PFSK-1 (cell line): ENCODE measurements at regions not wholly inside any gene's neighbourhood (a gene's known extent, or its start where the extent isn't known, plus 50 kb on each side); places are given as distances from the start of the nearest gene placed in this dataset.

Source experiments
- FOXP2 ChIP-seq: optimal IDR thresholded peaks from 2 replicates; pipeline ENCODE3; 2011; ENCODE audit warnings: borderline replicate concordance, control low read depth, inconsistent platforms; ENCODE audit not compliant: insufficient read depth; ENCODE audit errors: extremely low read length, extremely low read depth
- POLR2AphosphoS5 ChIP-seq: IDR thresholded peaks from 2 replicates; pipeline ENCODE4 v1.6.1; 2012; ENCODE audit warnings: low read depth, mild to moderate bottlenecking, control low read depth, low read length, moderate library complexity
- REST ChIP-seq, 2 experiments: IDR thresholded peaks; 2 replicates each; pipeline versions ENCODE4 v1.6.1 to v1.8.0; 2011 to 2012; ENCODE audit warnings: low read depth in 2 of 2, low read length in 2 of 2, control low read depth in 1 of 2, inconsistent platforms in 1 of 2, mild to moderate bottlenecking in 1 of 2, moderate library complexity in 1 of 2; ENCODE audit not compliant: insufficient read depth in 1 of 2
- SIN3A ChIP-seq: IDR thresholded peaks from 2 replicates; pipeline ENCODE4 v1.6.1; 2012; ENCODE audit warnings: mild to moderate bottlenecking, low read length, moderate library complexity, borderline replicate concordance; ENCODE audit not compliant: insufficient read depth
- TAF1 ChIP-seq: IDR thresholded peaks from 2 replicates; pipeline ENCODE4 v1.6.1; 2012; ENCODE audit warnings: low read length, control low read depth, borderline replicate concordance; ENCODE audit not compliant: insufficient read depth

GRCh38 chr3:160163229-160163878 is 61.9 kb upstream of the C3orf80 start:
- no peak for TF ChIP-seq POLR2AphosphoS5
- TF ChIP-seq SIN3A: no peak
- TF ChIP-seq REST (IDR thresholded peaks at IDR 0.05; ENCODE audit: insufficient read depth in 1 of 2, low read depth in 2 of 2, low read length in 2 of 2): no peak
- no peak for TF ChIP-seq TAF1
- TF ChIP-seq FOXP2: no peak

GRCh38 chr3:160168246-160168645 is 57.0 kb upstream of the C3orf80 start:
- TF ChIP-seq SIN3A (no peak), FOXP2 (no peak), TAF1 (no peak), REST (IDR thresholded peaks at IDR 0.05; ENCODE audit: insufficient read depth in 1 of 2, low read depth in 2 of 2, low read length in 2 of 2) (no peak), POLR2AphosphoS5 (no peak)

- no peak for TF ChIP-seq SIN3A
- TF ChIP-seq TAF1: no peak
- no peak for TF ChIP-seq FOXP2
- no peak for TF ChIP-seq POLR2AphosphoS5
- TF ChIP-seq REST (IDR thresholded peaks at IDR 0.05; ENCODE audit: insufficient read depth in 1 of 2, low read depth in 2 of 2, low read length in 2 of 2): no peak
Observed at GRCh38 chr3:160169139-160169976, 55.9 kb upstream of the C3orf80 start.

GRCh38 chr3:160170409-160171370 is 54.5 kb upstream of the C3orf80 start:
- TF ChIP-seq REST (IDR thresholded peaks at IDR 0.05; ENCODE audit: insufficient read depth in 1 of 2, low read depth in 2 of 2, low read length in 2 of 2) (peak in 1 of 2 experiments; percentile 79; a peak in 2 of 4 replicates), TAF1 (no peak), FOXP2 (no peak), POLR2AphosphoS5 (no peak), SIN3A (no peak)
